HG03521 (cell line): ENCODE measurements at regions not wholly inside any gene's neighbourhood (a gene's known extent, or its start where the extent isn't known, plus 50 kb on each side); places are given as distances from the start of the nearest gene placed in this dataset.

Source experiments
- ATAC-seq: cut with Tn5 transposase; IDR thresholded peaks from one replicate; pipeline ENCODE4 v1.9.1; 2021; ENCODE audit warnings: mild to moderate bottlenecking, moderate library complexity; ENCODE audit not compliant: unreplicated experiment

DNA sequence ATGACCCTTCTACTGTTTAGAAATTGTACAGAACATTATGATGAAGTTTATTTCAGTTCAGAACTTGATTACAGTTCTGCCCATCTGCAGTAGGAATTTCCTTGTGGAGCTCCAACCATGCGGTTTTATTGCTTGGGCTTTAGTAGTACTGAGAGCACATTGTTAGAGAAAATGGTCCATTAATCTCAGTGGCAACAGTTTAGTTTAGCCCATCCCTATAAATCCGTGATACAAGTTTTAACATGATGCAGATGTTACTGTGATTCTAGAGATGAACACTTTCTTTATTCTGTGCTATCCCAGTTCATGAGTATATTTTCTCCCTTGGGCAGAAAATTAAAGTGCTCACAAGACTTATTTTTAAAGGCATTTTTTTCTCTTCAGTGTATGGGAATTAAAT is 84.8 kb upstream of the FZD8 start:
- no peak for ATAC-seq

DNA sequence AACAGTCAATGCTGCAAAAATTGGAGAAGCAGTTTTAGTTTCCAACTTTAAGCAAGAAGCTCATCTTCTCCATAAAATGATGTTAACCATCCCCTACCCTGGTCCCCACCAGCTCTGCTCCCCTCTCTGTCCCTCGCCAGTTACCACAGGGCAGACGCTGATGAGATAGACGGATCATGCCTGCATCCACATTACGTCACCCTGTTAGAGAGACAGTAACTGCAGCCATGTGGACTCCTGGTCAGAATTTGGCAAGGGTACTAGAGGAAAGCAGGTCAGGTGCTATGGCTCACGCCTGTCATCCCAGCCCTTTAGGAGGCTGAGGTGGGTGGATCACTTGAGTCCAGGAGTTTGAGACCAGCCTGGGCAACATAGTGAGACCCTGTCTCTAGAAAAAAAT is 81.9 kb upstream of the FZD8 start:
- no peak for ATAC-seq

DNA sequence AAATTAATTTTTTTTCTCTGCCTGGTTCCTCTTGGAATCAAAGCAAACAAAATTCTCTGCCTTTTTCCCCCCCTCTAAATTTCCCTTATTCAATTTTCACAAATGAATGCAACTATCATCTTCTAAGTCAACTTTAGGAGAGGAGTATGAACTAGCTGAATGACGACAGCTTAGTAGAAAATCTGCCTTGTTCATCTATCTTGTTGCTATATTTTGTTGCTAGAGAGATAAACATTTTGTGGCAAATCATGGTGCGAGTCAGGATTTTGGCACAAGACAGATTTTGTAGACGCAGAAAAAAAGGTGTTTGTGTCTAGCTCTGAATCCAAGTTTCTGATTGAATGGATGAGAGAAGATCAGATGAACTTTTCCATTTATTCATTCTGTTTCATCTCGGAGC is 81.0 kb upstream of the FZD8 start:
- no peak for ATAC-seq

DNA sequence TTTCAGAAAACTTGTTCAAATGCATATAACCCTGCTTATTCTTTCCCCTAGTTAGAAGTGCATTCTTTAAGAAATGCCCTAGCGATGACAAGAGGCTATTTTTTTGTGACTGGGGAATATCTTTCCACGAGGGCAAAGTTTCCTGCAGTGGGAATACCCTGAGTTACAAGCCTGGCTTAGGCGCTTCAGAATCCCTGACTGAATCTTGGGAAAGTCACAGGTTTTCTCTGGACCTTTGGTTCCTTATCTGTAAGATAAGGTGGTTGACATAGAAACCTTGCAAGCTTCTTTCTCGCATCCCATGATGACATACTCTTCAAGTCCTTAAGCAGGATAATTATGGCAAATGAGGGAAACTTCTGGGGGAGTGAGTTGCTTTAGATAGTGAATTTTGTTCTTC is 80.5 kb upstream of the FZD8 start:
- no peak for ATAC-seq

DNA sequence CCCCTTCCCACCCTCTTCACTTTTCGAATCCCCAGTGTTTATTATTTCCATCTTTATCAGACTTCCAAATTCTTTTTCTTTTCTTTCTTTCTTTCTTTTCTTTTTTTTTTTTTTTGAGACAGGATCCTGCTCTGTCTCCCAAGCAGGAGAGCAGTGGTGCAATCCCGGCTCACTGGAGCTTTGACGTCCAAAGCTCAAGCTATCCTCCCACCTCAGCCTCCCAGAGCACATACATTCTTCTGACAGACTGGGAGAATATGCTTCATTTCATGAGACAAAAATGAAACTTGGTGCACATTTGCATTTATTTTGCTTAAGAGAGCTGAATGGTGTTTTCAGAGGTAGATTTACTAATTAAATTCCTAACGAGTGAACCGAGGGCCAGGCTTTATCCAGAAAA is 80.1 kb upstream of the FZD8 start:
- ATAC-seq: no peak

DNA sequence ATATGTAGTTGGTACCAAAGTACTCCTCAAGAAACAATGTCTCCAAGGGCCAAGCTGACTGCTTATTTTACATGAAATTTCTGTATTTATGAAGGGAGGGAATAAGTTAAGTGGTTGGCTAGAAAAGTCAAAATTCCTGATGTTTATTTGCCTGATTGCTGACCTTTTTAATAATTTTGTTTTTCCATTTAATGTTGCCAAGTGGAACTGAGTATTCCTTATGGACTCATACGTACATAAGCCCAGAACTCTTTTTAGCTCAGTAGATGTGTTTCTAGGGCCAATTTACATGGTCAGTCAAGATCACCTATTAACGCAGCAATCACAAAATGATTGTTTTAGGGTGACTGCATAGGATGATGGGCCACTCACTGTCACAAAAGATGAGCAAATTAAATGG is 78.3 kb upstream of the FZD8 start:
- ATAC-seq: no peak

DNA sequence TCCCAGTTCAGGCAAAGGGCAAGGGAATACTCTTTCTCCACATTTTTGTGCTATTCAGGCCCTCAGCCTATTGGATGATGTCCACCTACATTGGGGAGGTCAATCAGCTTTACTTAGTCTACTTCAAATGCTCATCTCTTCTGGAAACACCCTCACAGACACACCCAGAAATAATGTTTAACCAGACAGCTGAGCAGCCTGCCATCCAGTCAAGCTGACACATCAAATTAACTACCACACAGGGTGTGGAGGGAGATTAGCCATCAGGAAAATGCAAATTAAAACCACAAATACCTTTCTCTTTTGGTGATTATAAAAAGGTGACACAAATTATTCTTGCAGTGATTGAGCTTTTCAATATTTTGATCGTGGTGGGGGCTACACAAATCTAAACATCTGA is 74.7 kb upstream of the FZD8 start:
- no peak for ATAC-seq

DNA sequence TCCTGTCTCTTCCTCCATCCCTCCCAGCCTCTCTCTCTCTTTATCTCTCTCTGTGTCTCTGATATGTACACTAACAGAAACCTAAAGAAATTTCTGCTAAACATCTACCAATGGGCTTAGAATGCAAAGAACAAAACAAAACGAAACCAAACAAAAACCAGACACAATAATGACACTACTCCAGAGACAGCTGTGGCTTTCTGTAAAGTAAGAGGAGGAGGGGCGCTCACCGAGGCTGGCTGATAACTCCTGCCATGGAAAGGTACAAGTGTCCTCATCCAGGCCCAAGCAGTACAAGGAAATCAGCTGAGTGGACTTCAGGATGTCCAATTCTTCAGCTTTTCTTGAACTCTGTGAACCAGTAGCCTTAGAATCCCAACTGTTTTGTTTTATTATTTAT is 70.4 kb upstream of the FZD8 start:
- no peak for ATAC-seq

DNA sequence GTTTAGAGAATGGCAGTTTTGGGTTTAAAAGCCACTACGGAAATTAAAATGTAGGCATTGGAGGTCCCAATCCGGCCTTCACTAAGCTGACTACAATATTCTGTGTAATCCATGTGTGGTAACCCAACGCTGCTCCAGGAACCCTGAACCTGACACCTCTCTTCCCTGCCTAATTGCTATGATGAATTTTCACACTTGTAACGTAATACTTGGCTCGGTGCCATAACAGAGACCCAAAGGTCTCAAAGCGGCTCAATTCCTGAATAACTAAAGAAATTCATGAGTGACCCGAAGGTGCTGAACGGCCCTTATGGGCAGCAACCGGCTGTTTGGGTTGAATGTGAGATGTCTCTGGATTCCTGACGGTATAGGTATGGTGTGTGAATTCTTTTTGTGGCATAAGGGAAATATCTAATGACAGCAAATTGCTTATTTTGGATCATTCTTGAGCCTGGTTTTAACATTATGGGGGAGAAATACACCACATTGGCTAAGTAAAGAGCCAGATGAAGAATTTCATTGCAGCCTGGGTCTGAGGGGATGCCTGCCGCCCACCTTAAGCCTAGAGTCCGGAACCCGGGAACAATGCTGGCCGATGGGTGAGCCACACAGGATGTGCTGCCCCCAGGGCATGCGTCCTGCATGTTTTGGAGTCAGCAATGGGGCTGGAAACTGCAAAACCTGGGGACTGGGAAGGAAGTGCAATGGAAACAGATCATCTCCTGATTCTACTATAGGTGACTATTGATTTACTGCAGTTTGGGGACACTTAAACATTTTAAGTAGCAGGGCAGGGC is 69.7 kb upstream of the FZD8 start:
- no peak for ATAC-seq

DNA sequence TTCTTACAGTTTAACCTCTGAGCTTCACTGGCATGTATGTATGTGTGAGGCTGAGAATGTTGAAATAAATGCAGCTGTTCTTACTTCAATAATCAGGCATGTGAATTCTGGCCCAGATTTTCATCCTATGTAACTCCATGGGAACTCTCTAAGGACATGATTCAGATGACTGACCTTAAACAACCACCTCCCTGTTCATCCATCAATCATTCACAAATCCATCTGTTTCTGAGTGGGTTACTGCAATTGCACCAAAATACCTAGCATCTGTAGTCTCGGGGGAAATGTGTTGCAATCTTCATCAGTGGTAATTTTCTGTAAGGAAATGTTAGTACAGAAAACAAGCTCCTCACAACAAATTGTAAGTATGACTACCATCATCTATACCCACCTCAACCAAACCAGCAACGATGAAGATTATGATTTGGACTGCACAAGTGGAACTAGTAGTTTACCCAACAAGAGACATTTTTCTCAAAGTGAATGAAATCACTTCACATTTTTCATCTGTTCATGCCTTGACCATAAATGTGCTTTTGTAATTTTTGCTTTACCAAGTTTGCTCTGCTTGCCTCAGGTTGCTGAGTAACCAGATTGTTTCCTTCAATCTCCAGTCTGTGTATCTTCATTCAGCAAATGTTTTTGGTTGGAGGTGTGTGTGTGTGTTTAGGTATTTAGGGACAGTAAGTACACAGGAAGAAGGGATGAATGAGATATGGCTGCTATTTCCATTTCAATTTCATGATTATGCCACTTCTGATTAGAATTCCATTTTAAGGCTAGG is 65.7 kb upstream of the FZD8 start:
- ATAC-seq: no peak

DNA sequence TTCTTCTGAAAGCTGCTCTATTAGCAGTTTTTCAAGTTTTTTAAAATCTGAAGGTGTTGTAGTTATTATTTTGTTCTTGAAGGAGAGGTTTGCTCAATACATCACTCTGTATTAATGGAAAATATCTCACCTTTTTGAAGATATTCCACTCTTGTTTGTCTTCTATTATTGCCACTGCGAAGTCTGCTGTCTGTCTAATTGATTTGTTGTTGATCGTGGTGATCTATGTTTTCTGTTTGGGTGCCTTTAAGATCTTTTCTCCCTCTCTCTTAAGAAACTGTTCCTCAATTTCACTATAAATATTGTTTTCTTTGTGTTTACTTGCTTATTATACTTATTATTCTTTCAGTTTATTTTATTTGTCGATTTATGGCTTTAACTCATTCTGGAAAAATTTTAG is 64.9 kb upstream of the FZD8 start:
- ATAC-seq: no peak

DNA sequence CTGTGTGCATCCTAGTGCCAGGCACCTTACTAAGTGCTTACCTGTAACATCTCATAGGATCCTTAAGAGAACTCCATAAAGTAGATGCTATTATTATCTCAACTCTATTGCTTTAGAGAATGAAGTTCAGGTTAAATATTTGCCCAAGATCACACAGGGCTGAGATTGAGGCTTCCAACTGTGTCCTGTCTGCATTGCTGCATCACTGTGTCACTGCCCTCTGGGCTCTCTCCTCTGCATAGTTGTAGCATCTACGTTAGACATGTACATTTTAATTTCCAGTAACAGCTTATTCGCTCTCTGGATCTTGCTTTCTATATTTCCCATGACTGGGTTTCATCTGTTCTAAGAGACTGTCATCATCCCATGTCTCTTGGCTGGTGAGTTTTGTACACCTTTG is 63.6 kb upstream of the FZD8 start:
- ATAC-seq: no peak

DNA sequence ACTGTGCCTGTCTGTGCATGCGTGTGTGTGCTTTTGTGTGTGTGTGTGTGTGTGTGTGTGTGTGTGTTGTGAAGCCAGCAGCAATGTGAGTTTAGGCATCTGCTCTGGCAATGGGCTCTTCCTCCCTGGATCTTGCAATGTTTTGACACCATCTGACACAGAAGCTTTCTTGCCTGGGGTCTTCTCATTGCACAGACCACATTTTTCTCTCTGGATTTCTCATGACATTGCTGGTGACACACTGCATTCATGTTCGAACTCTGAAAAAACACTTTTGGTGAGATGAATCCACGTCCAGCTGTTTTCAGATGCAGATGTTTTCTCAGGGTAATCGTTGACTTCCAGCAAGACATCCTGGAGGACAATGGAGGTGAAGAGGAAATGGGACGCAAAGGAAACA is 63.0 kb upstream of the FZD8 start:
- no peak for ATAC-seq

DNA sequence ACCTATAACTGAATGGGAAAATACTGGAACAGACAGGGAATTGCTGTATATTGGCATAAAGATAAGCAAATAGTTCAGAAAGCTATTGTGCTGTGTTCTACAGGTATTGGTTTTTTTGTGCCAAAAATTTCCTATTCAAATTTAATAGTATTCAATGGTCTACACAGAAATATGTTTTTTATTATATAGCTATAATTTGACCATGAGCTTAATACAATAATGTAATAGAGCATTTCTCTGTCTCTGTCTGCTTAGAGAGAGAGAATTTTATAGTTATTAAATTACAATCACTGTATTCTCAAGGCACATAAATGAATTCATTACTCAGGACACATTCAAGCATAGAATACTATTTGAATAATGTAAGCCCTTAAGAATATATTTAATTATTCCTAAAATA is 62.3 kb upstream of the FZD8 start:
- ATAC-seq: no peak

DNA sequence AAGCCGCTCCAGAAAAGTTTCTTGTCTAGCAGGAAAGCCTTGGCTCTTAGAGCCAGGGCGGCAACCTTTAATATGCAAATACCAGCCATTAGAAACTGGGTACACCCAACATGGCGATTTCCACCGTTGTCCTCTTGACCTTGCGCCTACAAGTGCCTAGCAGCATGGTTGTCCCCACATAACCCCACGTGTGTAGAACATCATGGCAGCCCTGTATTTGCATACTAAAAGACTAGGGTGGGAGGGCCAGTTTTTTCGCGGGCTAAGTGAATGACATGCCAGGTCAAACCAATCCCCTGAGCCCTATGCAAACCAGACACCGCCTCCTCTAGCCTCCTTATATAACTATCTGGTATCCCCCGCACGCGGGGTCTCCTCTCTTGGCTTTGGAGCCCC is 58.4 kb upstream of the FZD8 start:
- ATAC-seq: no peak

DNA sequence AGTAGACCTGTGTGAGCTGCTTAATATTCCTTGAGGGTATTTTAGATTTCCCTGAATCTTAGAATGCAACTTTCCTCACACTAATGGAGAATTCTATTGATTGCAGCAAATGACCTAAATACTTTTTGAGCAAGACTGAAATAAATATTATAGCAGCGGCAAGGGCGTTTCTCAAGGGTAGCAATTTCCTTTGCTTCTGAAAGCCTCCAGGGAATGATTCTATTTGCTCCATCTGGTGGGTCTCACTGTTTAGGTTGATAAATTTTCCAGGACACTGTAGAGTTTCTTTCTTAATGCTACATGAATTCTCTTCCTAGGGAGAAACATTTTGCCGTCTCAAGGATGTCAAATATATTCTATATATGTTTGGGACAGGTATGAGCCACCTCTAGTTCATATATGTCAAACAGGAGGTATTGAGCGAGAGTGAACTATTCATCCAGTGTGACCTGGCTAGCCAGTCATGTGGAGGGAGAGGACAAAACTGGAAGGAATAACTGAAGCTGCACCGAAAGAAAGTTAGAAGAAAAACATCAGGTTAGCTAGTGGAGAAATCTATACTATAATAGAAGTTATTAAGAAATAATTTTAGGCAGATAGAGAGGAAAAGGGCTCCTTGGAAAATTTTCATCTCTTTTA is 57.9 kb upstream of the FZD8 start:
- ATAC-seq: no peak

DNA sequence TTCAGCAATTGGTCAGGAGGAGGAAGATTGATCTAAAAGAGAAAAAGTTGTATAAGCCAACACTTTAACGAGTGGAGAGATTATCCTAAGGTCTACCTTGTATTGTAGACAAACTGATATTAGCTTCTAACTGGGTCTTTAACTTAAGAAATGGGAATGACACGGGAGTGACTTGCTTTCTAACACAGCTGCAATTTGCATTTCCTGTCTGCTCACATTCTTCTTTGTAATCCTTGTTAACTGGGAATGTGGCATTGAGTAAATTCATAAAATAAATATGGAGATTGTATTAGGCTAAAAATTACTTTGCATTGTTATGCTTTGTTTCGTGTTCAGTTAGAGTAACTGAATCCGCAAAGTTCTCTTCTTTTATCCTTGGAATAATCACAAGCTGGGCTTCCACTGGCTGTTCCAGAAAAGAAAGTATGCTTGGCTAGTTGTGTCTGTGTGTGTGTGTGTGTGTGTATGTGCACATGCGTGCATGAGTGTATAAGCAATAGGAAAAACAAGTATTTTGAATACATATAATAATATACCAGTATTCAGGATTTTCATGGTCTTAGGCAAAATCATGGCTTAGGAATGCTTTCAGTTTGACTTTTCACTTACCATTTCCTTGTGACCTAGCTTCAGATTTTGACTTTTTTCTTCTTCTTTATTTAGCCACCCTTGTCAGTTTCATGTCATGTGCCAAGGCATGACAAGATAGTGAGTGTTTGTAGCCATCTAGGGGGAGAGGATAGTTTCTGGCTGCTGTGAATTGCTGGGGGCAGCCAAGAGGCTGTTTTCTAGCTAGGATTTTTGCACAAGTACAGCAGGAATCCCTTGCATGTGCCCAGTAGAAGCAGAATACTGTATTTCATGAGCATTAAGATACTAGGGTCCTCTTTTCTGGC is 54.5 kb upstream of the FZD8 start:
- ATAC-seq: no peak

DNA sequence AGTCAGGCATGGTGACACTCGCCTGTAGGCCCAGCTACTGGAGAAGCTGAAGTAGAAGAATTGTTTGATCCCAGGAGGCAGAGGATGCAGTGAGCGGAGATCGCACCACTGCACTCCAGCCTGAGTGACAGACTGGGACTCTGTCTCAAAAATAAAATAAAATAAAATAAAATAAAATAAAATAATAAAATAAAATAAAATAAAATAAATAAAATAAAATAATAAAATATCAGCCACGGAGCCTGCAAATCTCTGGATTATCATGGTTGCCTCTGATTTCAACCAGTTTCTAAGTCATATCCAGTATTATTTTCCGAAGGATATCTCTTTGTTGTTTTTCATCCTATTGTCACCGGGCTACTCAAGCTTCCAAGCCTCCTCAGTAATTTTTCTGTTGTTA is 51.7 kb upstream of the FZD8 start:
- ATAC-seq: no peak
